GM21528 (cell line): ENCODE measurements at regions not wholly inside any gene's neighbourhood (a gene's known extent, or its start where the extent isn't known, plus 50 kb on each side); places are given as distances from the start of the nearest gene placed in this dataset.
"Not testable (repeated sequence)": the region's sequence is repeated elsewhere in the genome, so short reads cannot be mapped to it uniquely, and the experiment has no call there.

ENCODE experiments used
- ATAC-seq: cut with Tn5 transposase; IDR thresholded peaks from one replicate; pipeline ENCODE4 v1.9.1; 2021; ENCODE audit warnings: mild to moderate bottlenecking, moderate library complexity; ENCODE audit not compliant: unreplicated experiment, low FRiP score

- ATAC-seq, result no peak
These were observed 224.5 kb upstream of the TAPT1 start for GRCh38 chr4:16450724-16451123.

GRCh38 chr4:16450031-16450430 lies 223.8 kb upstream of the TAPT1 start:
- ATAC-seq, result no peak

GRCh38 chr4:16449406-16449805 lies 223.1 kb upstream of the TAPT1 start:
- ATAC-seq, result no peak

GRCh38 chr4:16448241-16448840 lies 222.1 kb upstream of the TAPT1 start:
- no peak for ATAC-seq

- ATAC-seq, result peak; percentile 82
These were observed 217.3 kb upstream of the TAPT1 start for GRCh38 chr4:16443504-16444088.

GRCh38 chr4:16442296-16442695 lies 216.0 kb upstream of the TAPT1 start:
- ATAC-seq, result no peak

GRCh38 chr4:16439768-16440167 lies 213.5 kb upstream of the TAPT1 start:
- ATAC-seq, result no peak

- no peak for ATAC-seq
These were observed 212.7 kb upstream of the TAPT1 start for GRCh38 chr4:16438986-16439385.

GRCh38 chr4:16437836-16438235 lies 211.6 kb upstream of the TAPT1 start:
- no peak for ATAC-seq

GRCh38 chr4:16431866-16432265 lies 205.6 kb upstream of the TAPT1 start:
- no peak for ATAC-seq

GRCh38 chr4:16418814-16419213 lies 192.5 kb upstream of the TAPT1 start:
- ATAC-seq, result no peak

GRCh38 chr4:16417198-16417597 lies 190.9 kb upstream of the TAPT1 start:
- no peak for ATAC-seq

GRCh38 chr4:16416601-16417000 lies 190.3 kb upstream of the TAPT1 start:
- no peak for ATAC-seq

- ATAC-seq, result no peak
These were observed 189.5 kb upstream of the TAPT1 start for GRCh38 chr4:16415751-16416150.

- ATAC-seq, result no peak
These were observed 187.7 kb upstream of the TAPT1 start for GRCh38 chr4:16413814-16414555.

- no peak for ATAC-seq
These were observed 185.3 kb upstream of the TAPT1 start for GRCh38 chr4:16411501-16412085.

- ATAC-seq, result not testable (repeated sequence)
These were observed 166.9 kb upstream of the TAPT1 start for GRCh38 chr4:16393216-16393615.

GRCh38 chr4:16391196-16391595 lies 164.9 kb upstream of the TAPT1 start:
- no peak for ATAC-seq

- ATAC-seq, result no peak
These were observed 161.2 kb upstream of the TAPT1 start for GRCh38 chr4:16387448-16387847.

- ATAC-seq, result no peak
These were observed 160.5 kb upstream of the TAPT1 start for GRCh38 chr4:16386711-16387320.

GRCh38 chr4:16384576-16384975 lies 158.3 kb upstream of the TAPT1 start:
- ATAC-seq, result no peak
